HG03039 (cell line): ENCODE measurements at regions not wholly inside any gene's neighbourhood (a gene's known extent, or its start where the extent isn't known, plus 50 kb on each side); places are given as distances from the start of the nearest gene placed in this dataset.

Experiments used
- ATAC-seq: cut with Tn5 transposase; IDR thresholded peaks from one replicate; pipeline ENCODE4 v1.9.1; 2021; ENCODE audit warnings: mild to moderate bottlenecking, moderate library complexity; ENCODE audit not compliant: unreplicated experiment

DNA sequence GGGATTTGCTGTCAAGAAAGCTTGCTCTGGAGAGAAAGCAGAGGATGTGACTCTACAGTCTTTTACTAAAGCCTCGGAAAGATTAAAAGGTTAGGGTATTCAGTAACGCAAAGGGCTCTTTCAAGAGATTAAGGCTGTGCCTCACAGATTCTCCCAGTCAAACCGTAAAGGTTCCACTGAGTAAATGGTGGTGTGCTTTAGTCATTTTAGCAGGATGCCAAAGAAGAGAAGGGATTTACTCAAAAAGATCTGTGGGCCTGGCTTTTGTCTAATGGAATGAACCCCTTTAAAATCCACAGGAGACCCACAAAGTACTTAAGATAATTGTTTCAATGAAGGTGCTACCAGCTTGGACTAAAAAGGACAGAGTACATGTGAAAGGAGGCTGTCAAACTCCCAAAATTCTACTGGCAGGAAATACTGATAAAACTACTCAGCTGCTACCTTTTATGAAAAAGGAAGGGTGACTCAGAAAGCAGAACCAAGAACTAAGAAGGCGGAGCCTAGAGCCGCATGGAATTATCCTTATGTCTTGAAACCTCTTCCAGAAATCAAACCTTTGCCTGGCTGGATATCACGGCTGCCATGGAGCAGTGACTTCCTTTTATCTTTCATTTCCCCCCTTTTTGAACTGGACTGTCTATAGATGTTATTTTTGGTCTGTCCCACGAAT is 670.2 kb upstream of the ZEB2 start:
- no peak for ATAC-seq

DNA sequence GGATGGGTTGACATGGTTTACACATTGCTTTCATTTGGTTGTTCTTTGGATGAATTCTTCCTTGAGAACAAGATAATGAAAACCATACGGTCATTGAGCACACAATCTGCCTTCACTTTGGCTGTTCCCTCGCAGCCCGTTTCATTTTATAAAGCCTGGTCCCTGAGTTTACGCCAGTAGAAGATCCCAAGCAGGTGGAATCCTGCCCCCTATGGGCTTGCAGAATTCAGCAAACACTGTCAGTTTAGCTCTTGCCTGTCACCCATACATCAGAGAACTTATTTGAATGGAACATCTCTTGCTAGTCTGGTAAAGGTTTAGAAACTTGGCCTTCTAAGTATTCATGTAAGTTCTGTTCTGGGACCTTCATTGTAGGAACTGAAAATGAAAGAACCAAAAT is 666.4 kb upstream of the ZEB2 start:
- ATAC-seq = no peak

- no peak for ATAC-seq
These were observed 665.8 kb upstream of the ZEB2 start for GRCh38 chr2:145185696-145186095.

GRCh38 chr2:145184741-145185651 is 665.1 kb upstream of the ZEB2 start:
- ATAC-seq = no peak

DNA sequence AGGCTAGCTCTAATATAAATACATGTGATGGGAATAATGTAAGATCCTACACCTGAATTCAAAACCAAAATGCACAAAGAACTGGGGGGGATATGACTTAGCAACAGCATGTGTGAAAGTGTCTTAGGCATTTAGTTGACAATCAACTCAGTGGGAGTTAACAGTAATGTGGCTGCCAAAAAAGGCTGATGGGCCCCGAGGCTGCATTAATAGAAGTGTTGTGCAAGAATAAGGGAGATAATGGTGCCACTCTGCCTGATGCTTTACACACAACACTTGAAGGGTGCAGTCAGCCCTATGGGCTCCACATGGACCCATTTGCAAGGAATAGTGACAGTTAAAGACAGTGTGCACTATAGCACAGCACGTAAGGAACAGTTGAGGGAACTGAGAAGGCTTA is 649.4 kb upstream of the ZEB2 start:
- ATAC-seq = no peak

GRCh38 chr2:145168091-145168490 is 648.2 kb upstream of the ZEB2 start:
- ATAC-seq = no peak

- ATAC-seq = no peak
These were observed 646.9 kb upstream of the ZEB2 start for GRCh38 chr2:145166731-145167302.

DNA sequence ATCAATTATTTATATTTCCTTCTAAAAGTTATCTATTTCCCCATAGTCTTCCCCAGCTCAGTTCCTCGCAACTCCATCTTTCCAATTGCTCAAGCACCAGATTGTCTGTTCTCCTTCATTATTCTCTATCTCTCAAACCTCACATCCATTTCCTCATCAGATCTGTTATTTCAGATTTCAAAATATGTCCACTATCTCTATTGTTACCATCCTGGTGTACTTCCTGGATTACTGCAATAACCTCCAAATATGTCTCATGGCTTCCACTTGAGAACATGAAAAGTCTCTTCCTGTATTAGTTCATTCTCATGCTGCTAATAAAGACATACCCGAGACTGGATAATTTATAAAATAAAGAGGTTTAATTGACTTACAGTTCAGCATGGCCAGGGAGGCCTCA is 641.7 kb upstream of the ZEB2 start:
- ATAC-seq = no peak

GRCh38 chr2:145160855-145161254 is 640.9 kb upstream of the ZEB2 start:
- no peak for ATAC-seq

DNA sequence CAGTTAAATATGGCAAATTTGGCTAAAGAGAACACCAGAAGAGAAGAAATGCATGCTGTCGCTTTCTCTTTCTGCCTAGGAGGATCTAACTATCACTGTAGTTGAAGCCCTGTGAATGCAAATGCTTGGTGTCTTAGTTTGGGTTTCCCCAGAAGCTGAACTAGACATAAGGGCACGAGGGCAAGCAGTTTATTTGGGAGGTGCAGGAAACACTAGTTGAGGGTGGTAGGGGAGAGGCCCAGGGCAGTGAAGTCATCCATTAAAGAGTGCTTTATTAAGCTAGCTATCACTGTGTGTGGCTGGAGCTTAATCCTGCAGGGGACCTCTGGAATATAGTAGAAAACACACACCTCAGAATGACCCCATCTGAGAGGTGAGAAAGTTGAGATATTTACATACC is 639.8 kb upstream of the ZEB2 start:
- no peak for ATAC-seq

- no peak for ATAC-seq
These were observed 638.0 kb upstream of the ZEB2 start for GRCh38 chr2:145157741-145158591.

DNA sequence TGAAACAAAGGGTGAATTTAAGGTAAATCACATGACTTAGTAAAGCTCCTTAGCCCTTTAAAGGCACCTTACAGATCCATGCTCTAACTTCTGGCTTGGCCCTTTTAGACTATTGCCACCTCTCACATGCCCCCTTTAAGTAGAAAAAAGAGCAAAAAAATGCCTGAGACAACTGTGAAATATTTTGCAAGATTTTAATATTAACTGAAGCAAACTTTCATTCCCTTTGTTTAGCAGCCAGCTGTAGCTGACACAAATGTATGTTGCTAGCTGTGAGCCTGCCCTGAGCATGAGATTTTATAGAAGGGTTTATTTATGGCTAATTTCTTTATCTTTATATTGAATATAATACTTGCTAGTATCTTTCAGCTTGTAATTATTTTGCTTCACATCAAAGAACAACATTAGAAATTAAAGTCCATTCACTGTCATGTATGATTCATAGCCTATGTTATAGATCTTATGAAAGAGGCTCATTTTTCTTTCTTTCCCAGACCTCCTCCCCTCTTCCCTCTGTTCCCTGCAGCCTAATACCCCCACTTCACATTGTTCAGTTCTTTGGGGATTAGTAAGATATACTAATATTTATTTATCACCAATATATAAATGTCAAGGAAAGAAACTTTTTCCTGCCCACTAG is 637.2 kb upstream of the ZEB2 start:
- ATAC-seq = no peak

DNA sequence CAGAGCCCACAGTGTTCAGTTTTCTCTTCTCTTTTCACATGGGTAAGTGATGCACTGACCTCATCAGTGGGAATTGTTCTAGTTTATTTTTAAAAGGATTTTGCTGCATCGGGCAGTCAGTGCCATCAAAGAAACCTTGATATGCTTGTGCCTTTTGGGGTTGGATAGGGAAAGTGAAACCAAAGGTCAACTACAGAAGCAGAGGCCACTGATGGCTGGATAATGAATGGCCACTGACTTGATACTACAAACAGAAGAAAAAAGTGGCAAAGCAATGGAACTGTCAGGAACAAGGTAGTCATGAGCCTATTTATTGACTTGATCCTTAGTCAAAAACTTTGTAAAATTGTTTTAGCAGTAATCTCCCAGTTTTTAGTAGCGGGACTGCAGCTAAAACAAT is 636.3 kb upstream of the ZEB2 start:
- ATAC-seq = no peak

DNA sequence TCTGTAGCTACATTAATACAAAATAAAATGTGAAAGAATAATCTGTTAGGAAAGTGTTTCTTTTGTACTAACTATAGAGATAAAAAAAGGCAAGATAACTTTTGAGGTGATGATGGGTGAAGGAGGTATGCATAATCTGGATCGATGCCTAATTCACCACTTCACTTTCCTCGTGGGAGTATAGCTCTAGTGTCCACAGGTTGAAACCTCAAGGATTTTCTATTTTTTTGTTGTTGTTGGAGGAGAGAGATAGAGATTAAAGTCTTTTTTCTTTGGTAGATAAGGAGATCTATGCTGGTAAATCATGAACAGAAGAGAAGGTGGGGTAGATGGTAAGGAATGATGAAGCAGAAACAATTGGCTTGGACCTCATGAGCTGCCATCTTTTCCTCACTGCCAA is 635.3 kb upstream of the ZEB2 start:
- ATAC-seq = no peak

GRCh38 chr2:145154731-145155130 is 634.8 kb upstream of the ZEB2 start:
- ATAC-seq = no peak

- no peak for ATAC-seq
These were observed 626.8 kb upstream of the ZEB2 start for GRCh38 chr2:145146691-145147090.

- ATAC-seq = no peak
These were observed 624.3 kb upstream of the ZEB2 start for GRCh38 chr2:145144131-145144728.

DNA sequence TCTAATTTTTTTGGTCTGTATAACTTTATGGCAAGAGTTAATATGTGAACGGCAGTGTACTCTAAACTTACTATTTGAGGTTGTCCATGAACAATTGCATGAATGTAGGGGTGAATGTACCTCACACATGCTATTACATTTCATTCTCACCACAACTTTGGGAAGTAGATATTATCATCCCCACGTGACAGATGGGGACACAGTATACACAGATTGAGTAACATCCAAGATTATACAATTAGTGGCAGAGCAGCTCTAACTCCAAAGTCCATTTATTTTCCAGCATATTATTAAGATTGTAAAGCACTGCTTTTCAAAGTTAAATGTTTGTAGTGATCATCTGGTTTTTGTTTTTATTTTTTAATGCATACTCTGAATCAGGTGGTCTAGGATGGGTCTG is 622.1 kb upstream of the ZEB2 start:
- no peak for ATAC-seq

DNA sequence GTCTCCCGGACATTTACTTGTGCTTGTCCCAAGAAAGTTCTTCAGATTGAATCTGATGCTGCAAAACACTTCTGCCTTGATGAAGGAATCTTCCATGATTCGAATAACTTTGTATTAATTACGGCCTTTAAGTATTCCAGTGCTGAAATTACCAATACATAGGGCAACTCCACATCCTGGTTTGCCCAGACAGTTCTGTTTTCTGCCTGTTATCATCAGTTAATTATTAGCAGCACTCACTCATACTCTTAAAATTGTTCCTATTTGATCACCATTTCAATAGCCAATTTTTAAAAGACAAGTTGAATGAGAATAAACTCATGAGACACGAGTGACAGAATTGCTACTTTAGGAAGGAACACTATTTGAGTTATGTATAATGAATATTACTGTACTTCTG is 620.7 kb upstream of the ZEB2 start:
- ATAC-seq = no peak

DNA sequence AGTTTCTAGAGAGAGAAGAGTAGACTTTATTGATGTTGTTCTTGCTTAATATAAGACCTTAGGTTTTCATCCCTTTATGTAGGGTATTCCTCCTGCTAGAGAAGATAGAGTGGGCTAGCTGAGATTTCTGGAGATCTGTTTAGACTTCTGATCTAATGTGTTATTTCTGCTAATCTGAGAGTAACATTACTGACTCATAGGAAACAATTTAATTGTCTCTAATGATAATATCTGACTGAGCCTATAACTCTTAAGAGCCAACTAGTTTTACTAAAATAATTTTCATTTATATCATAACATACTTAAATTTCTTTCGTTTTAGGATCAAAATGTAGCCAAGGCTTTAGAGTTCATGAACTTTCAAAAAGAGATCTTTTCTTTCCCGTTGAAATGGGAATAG is 618.7 kb upstream of the ZEB2 start:
- ATAC-seq = no peak
